Fibroblast of villous mesenchyme (primary cell): ENCODE measurements at regions not wholly inside any gene's neighbourhood (a gene's known extent, or its start where the extent isn't known, plus 50 kb on each side); places are given as distances from the start of the nearest gene placed in this dataset.

Experiments
- DNase-seq: peaks from one replicate; pipeline ENCODE4 v3.0.0-alpha.2; 2010; ENCODE audit warnings: low read depth
- H3K4me3 ChIP-seq: 2 replicates; pipeline ENCODE4 v1.5.1; 2011; ENCODE audit warnings: low read depth, mild to moderate bottlenecking, low read length
- TF ChIP-seq, protein P1 (sequence below): IDR thresholded peaks from 2 replicates; pipeline ENCODE4 v1.5.1; 2012; ENCODE audit warnings: low read depth, mild to moderate bottlenecking, low read length; ENCODE audit not compliant: insufficient read depth

DNA sequence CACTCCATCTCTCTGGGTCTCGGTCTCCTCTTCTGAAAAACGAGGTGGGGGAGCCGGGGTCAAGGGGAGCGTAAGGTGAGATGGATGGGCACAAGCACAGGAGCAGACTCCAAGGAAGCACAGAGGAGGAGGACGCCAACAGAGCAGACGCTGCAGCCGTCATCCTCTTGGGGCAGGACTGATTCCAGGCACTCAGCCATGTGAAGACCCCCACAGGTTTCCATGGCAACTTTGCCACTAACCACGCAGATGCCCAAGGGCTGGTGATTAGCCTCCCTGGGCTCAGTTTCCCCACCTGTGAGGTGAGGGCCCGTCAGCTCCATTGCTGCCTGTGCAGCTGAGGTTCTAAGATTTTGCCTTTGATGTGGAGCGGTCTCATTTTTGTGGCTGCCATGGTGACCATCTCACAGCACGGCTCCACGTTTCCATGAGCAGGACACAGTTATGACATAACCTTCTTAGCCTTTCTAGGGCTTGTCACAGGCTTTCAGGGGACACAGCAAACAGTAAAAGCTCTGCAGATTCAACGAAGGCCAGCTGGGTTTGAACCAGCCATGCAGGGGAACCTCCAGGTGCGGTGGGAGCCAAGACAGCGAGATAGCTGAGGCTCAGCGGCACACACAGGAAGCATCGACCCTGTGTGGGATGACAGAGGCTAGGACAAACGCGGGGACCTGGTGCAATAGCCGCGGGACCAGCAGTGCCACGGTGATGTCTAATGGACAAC is 170.3 kb downstream of the NUP210 start:
- TF ChIP-seq, protein P1, sequence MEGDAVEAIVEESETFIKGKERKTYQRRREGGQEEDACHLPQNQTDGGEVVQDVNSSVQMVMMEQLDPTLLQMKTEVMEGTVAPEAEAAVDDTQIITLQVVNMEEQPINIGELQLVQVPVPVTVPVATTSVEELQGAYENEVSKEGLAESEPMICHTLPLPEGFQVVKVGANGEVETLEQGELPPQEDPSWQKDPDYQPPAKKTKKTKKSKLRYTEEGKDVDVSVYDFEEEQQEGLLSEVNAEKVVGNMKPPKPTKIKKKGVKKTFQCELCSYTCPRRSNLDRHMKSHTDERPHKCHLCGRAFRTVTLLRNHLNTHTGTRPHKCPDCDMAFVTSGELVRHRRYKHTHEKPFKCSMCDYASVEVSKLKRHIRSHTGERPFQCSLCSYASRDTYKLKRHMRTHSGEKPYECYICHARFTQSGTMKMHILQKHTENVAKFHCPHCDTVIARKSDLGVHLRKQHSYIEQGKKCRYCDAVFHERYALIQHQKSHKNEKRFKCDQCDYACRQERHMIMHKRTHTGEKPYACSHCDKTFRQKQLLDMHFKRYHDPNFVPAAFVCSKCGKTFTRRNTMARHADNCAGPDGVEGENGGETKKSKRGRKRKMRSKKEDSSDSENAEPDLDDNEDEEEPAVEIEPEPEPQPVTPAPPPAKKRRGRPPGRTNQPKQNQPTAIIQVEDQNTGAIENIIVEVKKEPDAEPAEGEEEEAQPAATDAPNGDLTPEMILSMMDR, result no peak
- DNase-seq, result no peak
- no peak overlapping the region for H3K4me3 ChIP-seq

GRCh38 chr3:13248640-13249039 is 171.5 kb downstream of the NUP210 start:
- DNase-seq, result no peak
- TF ChIP-seq, protein P1, result no peak
- H3K4me3 ChIP-seq, result no peak overlapping the region

DNA sequence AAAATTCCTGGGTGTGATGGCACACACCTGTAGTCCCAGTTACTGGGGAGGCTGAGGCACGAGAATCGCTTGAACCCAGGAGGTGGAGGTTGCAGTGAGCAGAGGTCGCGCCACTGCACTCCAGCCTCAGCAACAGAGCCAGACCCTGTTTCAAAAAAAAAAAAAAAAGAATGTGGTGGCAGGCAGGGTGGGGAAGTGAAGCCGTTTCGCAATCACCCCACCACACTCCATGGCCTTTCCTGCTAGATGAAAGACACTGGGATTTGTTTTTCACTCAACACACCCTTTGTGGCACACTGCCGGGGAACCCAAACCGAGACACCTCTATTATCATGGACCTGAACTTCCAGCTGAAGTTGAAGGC is 172.4 kb upstream of the IQSEC1 start:
- TF ChIP-seq, protein P1, result no peak
- H3K4me3 ChIP-seq, result no peak overlapping the region
- no peak for DNase-seq

DNA sequence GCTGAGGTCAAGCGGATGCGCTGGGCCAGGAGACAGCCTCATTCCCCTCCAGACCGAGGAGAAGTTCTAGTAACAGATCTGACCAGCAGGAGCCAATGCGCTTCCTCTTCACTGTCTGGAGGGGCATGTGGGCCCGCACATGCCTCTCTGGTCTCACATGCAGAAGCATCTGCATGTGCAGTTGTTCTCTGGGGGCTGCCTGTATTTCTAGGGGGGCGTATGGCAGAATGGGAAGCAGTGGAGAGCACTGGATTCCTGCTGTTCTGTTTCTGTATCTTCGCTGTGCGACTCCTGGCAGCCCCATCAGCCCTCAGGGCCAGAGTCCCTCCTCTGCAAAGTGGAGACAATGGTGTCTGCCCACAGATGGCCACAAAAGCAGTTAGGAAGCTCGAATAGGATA is 170.4 kb upstream of the IQSEC1 start:
- TF ChIP-seq, protein P1, result no peak
- H3K4me3 ChIP-seq, result no peak overlapping the region
- DNase-seq, result no peak

GRCh38 chr3:13242364-13242737 is 169.1 kb upstream of the IQSEC1 start:
- H3K4me3 ChIP-seq, result no peak overlapping the region
- TF ChIP-seq, protein P1, result no peak

GRCh38 chr3:13241621-13242363 is 168.6 kb upstream of the IQSEC1 start:
- TF ChIP-seq, protein P1, result no peak
- no peak for DNase-seq

More at GRCh38 chr3:13242364-13242737, 169.1 kb upstream of the IQSEC1 start:
- no peak for DNase-seq

More at GRCh38 chr3:13241621-13242363, 168.6 kb upstream of the IQSEC1 start:
- H3K4me3 ChIP-seq, result no peak overlapping the region
